ENCODE measurements at regions not wholly inside any gene's neighbourhood (a gene's known extent, or its start where the extent isn't known, plus 50 kb on each side); places are given as distances from the start of the nearest gene placed in this dataset.

GRCh38 chr3:150308481-150309256, 99.4 kb upstream of the TSC22D2 start:
- H3K4me3 ChIP-seq (ENCODE audit: low read length), result no peak overlapping the region
- TF ChIP-seq CTCF (conservative IDR thresholded peaks at IDR 0.05; ENCODE audit: low read depth, low read length), result no peak
- no peak for DNase-seq (ENCODE audit: low read depth)

- no peak for TF ChIP-seq CTCF (conservative IDR thresholded peaks at IDR 0.05; ENCODE audit: low read depth, low read length)
Measured at GRCh38 chr3:150308037-150308319, 100.1 kb upstream of the TSC22D2 start.

GRCh38 chr3:150307311-150308036, 100.6 kb upstream of the TSC22D2 start:
- no peak overlapping the region for H3K4me3 ChIP-seq (ENCODE audit: low read length)
- TF ChIP-seq CTCF (conservative IDR thresholded peaks at IDR 0.05; ENCODE audit: low read depth, low read length), result no peak
- no peak for DNase-seq (ENCODE audit: low read depth)

More at GRCh38 chr3:150308037-150308319, 100.1 kb upstream of the TSC22D2 start:
- DNase-seq (ENCODE audit: low read depth), result no peak
- H3K4me3 ChIP-seq (ENCODE audit: low read length), result no peak overlapping the region

GRCh38 chr3:150306906-150307305, 101.2 kb upstream of the TSC22D2 start:
- no peak for TF ChIP-seq CTCF (conservative IDR thresholded peaks at IDR 0.05; ENCODE audit: low read depth, low read length)
- DNase-seq (ENCODE audit: low read depth), result no peak
- no peak overlapping the region for H3K4me3 ChIP-seq (ENCODE audit: low read length)

- H3K4me3 ChIP-seq (ENCODE audit: low read length), result no peak overlapping the region
- TF ChIP-seq CTCF (conservative IDR thresholded peaks at IDR 0.05; ENCODE audit: low read depth, low read length), result no peak
- DNase-seq (ENCODE audit: low read depth), result no peak
Measured at GRCh38 chr3:150306083-150306482, 102.0 kb upstream of the TSC22D2 start.

- DNase-seq (ENCODE audit: low read depth), result no peak
- peak; percentile 17 for TF ChIP-seq CTCF (conservative IDR thresholded peaks at IDR 0.05; ENCODE audit: low read depth, low read length)
- H3K4me3 ChIP-seq (ENCODE audit: low read length), result no peak overlapping the region
Measured at GRCh38 chr3:150303768-150304167, 104.3 kb upstream of the TSC22D2 start.

- no peak for DNase-seq (ENCODE audit: low read depth)
- no peak overlapping the region for H3K4me3 ChIP-seq (ENCODE audit: low read length)
- TF ChIP-seq CTCF (conservative IDR thresholded peaks at IDR 0.05; ENCODE audit: low read depth, low read length), result no peak
Measured at GRCh38 chr3:150302246-150302645, 105.9 kb upstream of the TSC22D2 start.
